Astrocyte of the cerebellum (primary cell): ENCODE measurements at regions not wholly inside any gene's neighbourhood (a gene's known extent, or its start where the extent isn't known, plus 50 kb on each side); places are given as distances from the start of the nearest gene placed in this dataset.

Experiments
- DNase-seq: peaks from one replicate; pipeline ENCODE4 v3.0.0-alpha.2; 2011; ENCODE audit warnings: low read depth
- H3K4me3 ChIP-seq: 2 replicates; pipeline ENCODE4 v1.5.1; 2011; ENCODE audit warnings: mild to moderate bottlenecking, low read depth, low read length, moderate library complexity
- in situ Hi-C: cut with HindIII; loops from 2 replicates; pipeline ENCODE4 v1.10.0; 2017; ENCODE audit warnings: low sequenced_read_pairs
- TF ChIP-seq, protein P1 (sequence below): IDR thresholded peaks from 2 replicates; pipeline ENCODE4 v1.5.1; 2012; ENCODE audit warnings: low read length, low read depth, moderate library complexity, mild to moderate bottlenecking; ENCODE audit errors: missing control alignments

DNA sequence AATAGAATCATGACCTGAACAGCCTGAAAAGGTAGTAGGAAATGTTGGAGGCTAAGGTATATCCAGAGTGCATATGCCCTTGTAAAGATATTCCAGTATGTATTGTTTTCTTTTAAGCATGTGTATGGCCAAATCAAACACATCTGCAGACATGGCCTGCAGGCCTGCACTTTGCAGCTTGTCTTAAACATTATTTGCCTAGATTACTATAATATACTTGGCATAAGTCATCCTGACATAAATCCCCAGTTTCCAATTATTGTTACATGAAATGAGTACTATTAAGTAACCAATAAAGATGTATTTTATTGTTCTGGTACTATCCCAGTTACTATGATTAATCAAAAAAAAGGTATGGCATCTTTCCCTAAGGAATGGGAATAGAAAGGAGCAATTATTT is 169.1 kb upstream of the PTBP2 start:
- TF ChIP-seq, protein P1, sequence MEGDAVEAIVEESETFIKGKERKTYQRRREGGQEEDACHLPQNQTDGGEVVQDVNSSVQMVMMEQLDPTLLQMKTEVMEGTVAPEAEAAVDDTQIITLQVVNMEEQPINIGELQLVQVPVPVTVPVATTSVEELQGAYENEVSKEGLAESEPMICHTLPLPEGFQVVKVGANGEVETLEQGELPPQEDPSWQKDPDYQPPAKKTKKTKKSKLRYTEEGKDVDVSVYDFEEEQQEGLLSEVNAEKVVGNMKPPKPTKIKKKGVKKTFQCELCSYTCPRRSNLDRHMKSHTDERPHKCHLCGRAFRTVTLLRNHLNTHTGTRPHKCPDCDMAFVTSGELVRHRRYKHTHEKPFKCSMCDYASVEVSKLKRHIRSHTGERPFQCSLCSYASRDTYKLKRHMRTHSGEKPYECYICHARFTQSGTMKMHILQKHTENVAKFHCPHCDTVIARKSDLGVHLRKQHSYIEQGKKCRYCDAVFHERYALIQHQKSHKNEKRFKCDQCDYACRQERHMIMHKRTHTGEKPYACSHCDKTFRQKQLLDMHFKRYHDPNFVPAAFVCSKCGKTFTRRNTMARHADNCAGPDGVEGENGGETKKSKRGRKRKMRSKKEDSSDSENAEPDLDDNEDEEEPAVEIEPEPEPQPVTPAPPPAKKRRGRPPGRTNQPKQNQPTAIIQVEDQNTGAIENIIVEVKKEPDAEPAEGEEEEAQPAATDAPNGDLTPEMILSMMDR: no peak
- no peak overlapping the region for H3K4me3 ChIP-seq
- DNase-seq: no peak
- in situ Hi-C loops: no loop called here

DNA sequence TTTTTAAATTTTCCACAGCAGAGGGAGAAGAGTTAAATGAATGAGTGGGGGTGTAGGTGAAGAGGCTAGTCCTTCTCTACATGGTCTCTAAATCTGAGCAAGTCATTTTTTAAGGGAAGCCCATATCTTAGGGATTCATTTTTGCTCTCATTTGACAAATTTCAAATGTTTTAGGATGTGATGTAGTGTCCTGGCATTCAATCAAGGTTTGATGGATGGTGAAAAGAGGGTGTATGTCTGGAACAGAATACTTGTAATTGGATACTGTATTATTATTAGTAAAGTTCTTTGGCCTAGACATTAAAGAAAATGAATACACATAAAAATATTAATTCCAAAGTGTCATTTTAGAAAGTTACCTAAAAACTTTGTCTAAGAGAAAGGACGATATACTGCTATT is 167.8 kb upstream of the PTBP2 start:
- in situ Hi-C loops: no loop called here
- DNase-seq: no peak
- H3K4me3 ChIP-seq: no peak overlapping the region
- TF ChIP-seq, protein P1: no peak

DNA sequence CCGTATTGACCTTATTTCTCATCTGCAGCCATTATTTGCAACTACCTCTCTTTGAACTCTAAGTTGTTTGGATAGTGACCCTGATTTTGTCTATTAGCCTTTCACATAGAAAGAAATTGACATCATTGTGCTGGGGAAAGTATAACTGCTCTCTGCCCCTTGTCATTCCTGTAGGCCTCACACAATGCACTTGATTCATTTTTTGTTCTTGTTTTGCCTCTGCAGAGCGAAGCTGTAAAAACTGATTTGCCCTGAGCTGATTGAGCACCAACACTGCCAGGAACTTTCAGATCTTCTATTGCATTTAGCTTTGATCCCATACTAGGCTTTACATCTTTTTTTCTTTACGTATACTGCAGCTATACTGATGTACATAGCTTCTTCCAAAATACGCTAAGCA is 167.2 kb upstream of the PTBP2 start:
- in situ Hi-C loops: no loop called here
- H3K4me3 ChIP-seq: no peak overlapping the region
- no peak for DNase-seq
- TF ChIP-seq, protein P1: no peak

DNA sequence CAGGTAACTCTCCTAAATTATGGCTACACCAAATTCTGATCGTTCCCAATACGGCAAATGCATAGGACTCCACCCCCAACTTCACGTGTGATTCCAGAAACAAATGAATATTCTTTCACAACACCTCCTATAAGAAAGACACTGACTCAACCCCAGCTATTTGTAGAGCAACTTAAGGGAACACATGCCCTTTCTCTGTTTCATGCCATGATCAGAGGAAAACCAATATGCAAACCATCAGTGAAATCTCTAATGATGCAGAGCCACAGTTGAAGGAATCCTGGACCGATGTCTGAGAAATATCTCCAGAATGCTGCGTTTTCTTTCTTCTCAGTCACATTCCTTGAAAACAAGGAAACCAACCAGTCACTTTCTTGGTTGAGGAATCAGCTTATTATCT is 164.2 kb upstream of the PTBP2 start:
- in situ Hi-C loops: no loop called here
- DNase-seq: no peak
- TF ChIP-seq, protein P1: no peak

DNA sequence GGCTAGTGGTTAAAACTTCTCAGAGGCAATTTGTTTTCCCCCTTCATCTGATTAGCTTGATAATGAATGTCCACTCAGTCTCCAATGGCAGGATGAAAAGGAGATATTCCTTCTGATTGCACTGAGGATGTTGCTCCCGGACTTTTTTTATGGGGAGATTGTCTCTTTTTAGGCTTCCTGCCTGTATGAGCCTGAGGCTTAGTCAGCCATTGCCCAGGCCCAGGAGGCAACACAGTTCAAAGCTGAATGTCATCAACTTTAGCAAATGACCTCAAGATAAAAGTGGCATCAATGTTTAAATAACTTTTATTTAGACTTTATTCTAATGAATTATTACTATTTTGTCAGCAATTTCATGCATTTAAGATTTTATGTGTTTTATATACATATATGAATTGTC is 162.9 kb upstream of the PTBP2 start:
- no peak for DNase-seq
- in situ Hi-C loops: no loop called here
- TF ChIP-seq, protein P1: no peak
- H3K4me3 ChIP-seq: no peak overlapping the region

More for the DNA sequence above, 164.2 kb upstream of the PTBP2 start:
- no peak overlapping the region for H3K4me3 ChIP-seq

DNA sequence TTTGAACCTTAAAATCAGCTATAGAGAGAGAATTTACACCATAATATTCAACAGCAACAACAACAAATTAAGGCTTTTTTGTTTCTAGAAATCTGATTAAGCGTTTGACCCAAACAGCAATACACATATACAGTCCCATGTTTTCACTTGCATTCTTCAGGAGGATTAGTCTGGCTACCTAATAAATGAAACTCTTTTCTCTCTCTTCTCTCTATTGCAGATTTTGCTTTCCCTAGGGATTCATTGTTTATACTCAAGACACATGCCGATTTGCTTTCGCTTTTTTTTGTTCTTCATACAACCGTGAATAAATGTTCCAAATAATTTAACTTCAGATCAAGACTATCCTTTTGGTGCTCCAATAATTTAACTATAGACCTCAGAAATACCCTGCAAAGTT is 162.4 kb upstream of the PTBP2 start:
- peak; percentile 1 for DNase-seq
- in situ Hi-C loops: no loop called here
- H3K4me3 ChIP-seq: no peak overlapping the region
- TF ChIP-seq, protein P1: no peak
